IMR-90 (cell line): ENCODE measurements at regions not wholly inside any gene's neighbourhood (a gene's known extent, or its start where the extent isn't known, plus 50 kb on each side); places are given as distances from the start of the nearest gene placed in this dataset.

Experiments used
- ATAC-seq: fragments of 200-7000 bp; cut with Tn5 transposase; 2 replicates; pipeline ENCODE4 v1.9.1; 2020; ENCODE audit warnings: low read depth, mild to moderate bottlenecking, moderate library complexity
- BruUV-seq: library from RNA; stranded (reverse); fragments of 400-500 nt; replicated peaks from 2 replicates; lab custom pipeline; 2021; lab: Mats Ljungman, UMichigan
- CTCF ChIA-PET: fragments of 300-600 bp; formaldehyde crosslinking; extraction: SDS; loops from one replicate; lab custom pipeline; 2021; ENCODE audit warnings: antibody characterized with exemption; lab: Yijun Ruan, JAX
- POLR2A ChIA-PET: fragments of 300-600 bp; sonication (Branson Sonifier 250); formaldehyde crosslinking; loops from one replicate; lab custom pipeline; 2022; ENCODE audit warnings: antibody characterized with exemption; ENCODE audit not compliant: unreplicated experiment; lab: Charles Lee
- DNase-seq: peaks from one replicate; pipeline ENCODE4 v3.0.0; 2013
- H2AFZ ChIP-seq: replicated peaks from 2 replicates; pipeline ENCODE3; 2013; ENCODE audit warnings: low read length, mild to moderate bottlenecking; ENCODE audit not compliant: poor library complexity
- H2AK5ac ChIP-seq: 2 replicates; pipeline ENCODE4 v1.6.1; 2013; ENCODE audit warnings: low read depth, low read length, inconsistent platforms
- H2AK9ac ChIP-seq: replicated peaks from 2 replicates; pipeline ENCODE3; 2013; ENCODE audit warnings: mild to moderate bottlenecking, low read depth, low read length, moderate library complexity; ENCODE audit not compliant: poor library complexity
- H2BK120ac ChIP-seq: 2 replicates; pipeline ENCODE4 v1.6.1; 2013; ENCODE audit warnings: low read depth, low read length, inconsistent platforms
- H2BK15ac ChIP-seq: 3 replicates; pipeline ENCODE4 v1.6.1; 2013; ENCODE audit warnings: low read depth, low read length, inconsistent platforms
- H2BK20ac ChIP-seq: 2 replicates; pipeline ENCODE4 v1.6.1; 2013; ENCODE audit warnings: low read depth, mild to moderate bottlenecking, inconsistent platforms, low read length, moderate library complexity
- H2BK5ac ChIP-seq: 2 replicates; pipeline ENCODE4 v1.6.1; 2013; ENCODE audit warnings: mild to moderate bottlenecking, low read depth, low read length, inconsistent platforms; ENCODE audit not compliant: poor library complexity, severe bottlenecking
- H3K14ac ChIP-seq: replicated peaks from 2 replicates; pipeline ENCODE4 v1.6.1; 2013; ENCODE audit warnings: low read depth, low read length, inconsistent platforms
- H3K18ac ChIP-seq: 2 replicates; pipeline ENCODE4 v1.6.1; 2013; ENCODE audit warnings: low read depth, low read length, control low read depth
- H3K23ac ChIP-seq: 2 replicates; pipeline ENCODE4 v1.6.1; 2013; ENCODE audit warnings: low read depth, low read length, inconsistent platforms
- H3K27ac ChIP-seq: 2 replicates; pipeline ENCODE4 v1.5.1; 2013; ENCODE audit warnings: mild to moderate bottlenecking, control low read depth, low read length; ENCODE audit not compliant: insufficient read depth
- H3K27me3 ChIP-seq: 2 replicates; pipeline ENCODE4 v1.6.1; 2013; ENCODE audit warnings: low read length; ENCODE audit not compliant: control insufficient read depth, insufficient read depth
- H3K36me3 ChIP-seq: 2 replicates; pipeline ENCODE4 v1.6.1; 2013; ENCODE audit warnings: low read length, mixed read lengths; ENCODE audit not compliant: control insufficient read depth, insufficient read depth
- H3K4ac ChIP-seq: 2 replicates; pipeline ENCODE4 v1.6.1; 2013; ENCODE audit warnings: low read depth, low read length, inconsistent platforms
- H3K4me1 ChIP-seq: 2 replicates; pipeline ENCODE4 v1.6.1; 2013; ENCODE audit warnings: low read length, mixed read lengths; ENCODE audit not compliant: control insufficient read depth, insufficient read depth
- H3K4me2 ChIP-seq: 2 replicates; pipeline ENCODE4 v1.6.1; 2013; ENCODE audit warnings: low read depth, mild to moderate bottlenecking, control low read depth, low read length, moderate library complexity
- H3K4me3 ChIP-seq: 2 replicates; pipeline ENCODE4 v1.5.1; 2013; ENCODE audit warnings: low read depth, mild to moderate bottlenecking, control low read depth, low read length, moderate library complexity; ENCODE audit not compliant: insufficient read depth
- H3K56ac ChIP-seq: 2 replicates; pipeline ENCODE4 v1.6.1; 2013; ENCODE audit warnings: low read length, inconsistent platforms; ENCODE audit not compliant: insufficient read depth; ENCODE audit errors: extremely low read depth
- H3K79me1 ChIP-seq, 2 experiments: 2 replicates each; pipeline ENCODE4 v1.6.1; 2013; ENCODE audit warnings: low read length in 2 of 2, inconsistent platforms in 1 of 2, low read depth in 1 of 2
- H3K9ac ChIP-seq: 2 replicates; pipeline ENCODE4 v1.6.1; 2013; ENCODE audit warnings: low read depth, low read length, control low read depth
- H3K9me1 ChIP-seq: 2 replicates; pipeline ENCODE4 v1.6.1; 2013; ENCODE audit warnings: low read length, inconsistent platforms; ENCODE audit not compliant: insufficient read depth
- H3K9me3 ChIP-seq: 2 replicates; pipeline ENCODE4 v1.6.1; 2013; ENCODE audit warnings: low read length; ENCODE audit not compliant: control insufficient read depth, insufficient read depth
- H4K20me1 ChIP-seq: 2 replicates; pipeline ENCODE4 v1.6.1; 2013; ENCODE audit warnings: low read length, inconsistent platforms; ENCODE audit not compliant: insufficient read depth
- H4K5ac ChIP-seq: 2 replicates; pipeline ENCODE4 v1.6.1; 2013; ENCODE audit warnings: mild to moderate bottlenecking, low read depth, low read length, control low read depth
- H4K8ac ChIP-seq, 2 experiments: 2 replicates each; pipeline ENCODE4 v1.6.1; 2013; ENCODE audit warnings: low read depth in 2 of 2, low read length in 2 of 2, control low read depth in 1 of 2, inconsistent platforms in 1 of 2
- H4K91ac ChIP-seq: 2 replicates; pipeline ENCODE4 v1.6.1; 2013; ENCODE audit warnings: low read depth, low read length, inconsistent platforms; ENCODE audit not compliant: insufficient read depth
- BHLHE40 ChIP-seq: fragments of 150-350 bp; IDR thresholded peaks from 2 replicates; pipeline ENCODE4 v1.6.1; 2016; ENCODE audit warnings: mild to moderate bottlenecking, low read depth, low read length
- CEBPB ChIP-seq: IDR thresholded peaks from 2 replicates; pipeline ENCODE4 v1.6.1; 2012; ENCODE audit warnings: low read depth, low read length, improper control_type of control experiment
- CHD1 ChIP-seq: IDR thresholded peaks from 2 replicates; pipeline ENCODE4 v1.6.1; 2012; ENCODE audit warnings: low read depth, low read length, improper control_type of control experiment
- CTCF ChIP-seq: conservative IDR thresholded peaks from 2 replicates; pipeline ENCODE4 v1.5.1; 2012; ENCODE audit warnings: mild to moderate bottlenecking, low read depth, low read length, improper control_type of control experiment
- FOS ChIP-seq: fragments of 150-350 bp; IDR thresholded peaks from 2 replicates; pipeline ENCODE4 v1.6.1; 2016; ENCODE audit warnings: low read depth, low read length
- MAFK ChIP-seq: IDR thresholded peaks from 2 replicates; pipeline ENCODE4 v1.6.1; 2012; ENCODE audit warnings: low read depth, low read length, improper control_type of control experiment
- MAZ ChIP-seq: IDR thresholded peaks from 2 replicates; pipeline ENCODE4 v1.6.1; 2012; ENCODE audit warnings: low read depth, mild to moderate bottlenecking, low read length, improper control_type of control experiment, moderate library complexity, borderline replicate concordance
- MXI1 ChIP-seq: IDR thresholded peaks from 2 replicates; pipeline ENCODE4 v1.6.1; 2012; ENCODE audit warnings: low read depth, mild to moderate bottlenecking, low read length, moderate library complexity, borderline replicate concordance
- NFE2L2 ChIP-seq: fragments of 150-350 bp; IDR thresholded peaks from 2 replicates; pipeline ENCODE4 v1.6.1; 2016; ENCODE audit warnings: low read depth, mild to moderate bottlenecking, low read length
- POLR2A ChIP-seq: IDR thresholded peaks from 2 replicates; pipeline ENCODE4 v1.6.1; 2012; ENCODE audit warnings: mild to moderate bottlenecking, low read depth, low read length
- RAD21 ChIP-seq: IDR thresholded peaks from 2 replicates; pipeline ENCODE4 v1.6.1; 2012; ENCODE audit warnings: low read length, improper control_type of control experiment
- RCOR1 ChIP-seq: IDR thresholded peaks from 2 replicates; pipeline ENCODE4 v1.6.1; 2012; ENCODE audit warnings: mild to moderate bottlenecking, low read length, improper control_type of control experiment; ENCODE audit not compliant: insufficient replicate concordance
- RFX5 ChIP-seq: IDR thresholded peaks from 2 replicates; pipeline ENCODE4 v1.8.0; 2012; ENCODE audit warnings: low read depth, mild to moderate bottlenecking, low read length, moderate library complexity
- SMC3 ChIP-seq: fragments of 150-350 bp; IDR thresholded peaks from 2 replicates; pipeline ENCODE4 v1.6.1; 2016; ENCODE audit warnings: low read depth, mild to moderate bottlenecking, antibody characterized with exemption, low read length, moderate library complexity
- WGBS, 2 experiments: methylation state at CpG; one replicate each; pipeline versions ENCODE4 v1.1.5 to v1.1.7; 2013; ENCODE audit warnings: missing lambda C conversion rate in 2 of 2; ENCODE audit not compliant: insufficient read length in 1 of 2; ENCODE audit errors: extremely low coverage in 2 of 2; 5-methylcytosine and 5-hydroxymethylcytosine counted together
- dilution Hi-C: fragments of 300-500 bp; cut with HindIII; formaldehyde crosslinking; loops from one replicate; pipeline ENCODE4 v1.14.3; 2018; ENCODE audit warnings: low sequenced_read_pairs; ENCODE audit not compliant: unreplicated experiment
- in situ Hi-C: fragments of 300-500 bp; cut with MboI; formaldehyde crosslinking; loops from 3 replicates; pipeline ENCODE4 v1.14.3; 2019; ENCODE audit warnings: low sequenced_read_pairs, inconsistent platforms, mixed read lengths
- intact Hi-C: fragments of 100-400 bp; cut with micrococcal nuclease; formaldehyde crosslinking; loops from 2 replicates; pipeline ENCODE4 v1.10.0; 2022
- TF ChIP-seq, protein P1 (sequence below): fragments of 150-350 bp; IDR thresholded peaks from 2 replicates; pipeline ENCODE4 v1.6.1; 2016; ENCODE audit warnings: low read depth, mild to moderate bottlenecking, low read length, moderate library complexity, borderline replicate concordance
- TF ChIP-seq, protein P2 (sequence below): fragments of 150-350 bp; IDR thresholded peaks from 2 replicates; pipeline ENCODE4 v1.6.1; 2017; ENCODE audit warnings: mild to moderate bottlenecking, antibody characterized with exemption, low read length, low read depth

GRCh38 chr6:67064323-67064722 is 1357.3 kb upstream of the EYS start:
- H3K36me3 ChIP-seq, result no peaks in the 10 kb centered on the region
- no peak overlapping the region for H3K18ac ChIP-seq
- DNase-seq (no peak), ATAC-seq (no peak)
- no peak overlapping the region for H3K9ac ChIP-seq
- H2BK15ac ChIP-seq, result no peak overlapping the region
- dilution Hi-C loops (no loop called here), intact Hi-C loops (no loop called here), in situ Hi-C loops (no loop called here)
- no peak overlapping the region for H2AK5ac ChIP-seq
- H4K8ac ChIP-seq, result no peak overlapping the region
- H3K4me2 ChIP-seq, result no peak overlapping the region
- TF ChIP-seq CEBPB (no peak), MAZ (no peak), BHLHE40 (no peak), MXI1 (no peak), RFX5 (no peak), POLR2A (no peak), SMC3 (no peak), CTCF (no peak), RCOR1 (no peak), RAD21 (no peak), NFE2L2 (no peak), FOS (no peak), CHD1 (no peak), MAFK (no peak)
- TF ChIP-seq, protein P1, sequence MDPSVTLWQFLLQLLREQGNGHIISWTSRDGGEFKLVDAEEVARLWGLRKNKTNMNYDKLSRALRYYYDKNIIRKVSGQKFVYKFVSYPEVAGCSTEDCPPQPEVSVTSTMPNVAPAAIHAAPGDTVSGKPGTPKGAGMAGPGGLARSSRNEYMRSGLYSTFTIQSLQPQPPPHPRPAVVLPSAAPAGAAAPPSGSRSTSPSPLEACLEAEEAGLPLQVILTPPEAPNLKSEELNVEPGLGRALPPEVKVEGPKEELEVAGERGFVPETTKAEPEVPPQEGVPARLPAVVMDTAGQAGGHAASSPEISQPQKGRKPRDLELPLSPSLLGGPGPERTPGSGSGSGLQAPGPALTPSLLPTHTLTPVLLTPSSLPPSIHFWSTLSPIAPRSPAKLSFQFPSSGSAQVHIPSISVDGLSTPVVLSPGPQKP, result no peak
- TF ChIP-seq, protein P2, sequence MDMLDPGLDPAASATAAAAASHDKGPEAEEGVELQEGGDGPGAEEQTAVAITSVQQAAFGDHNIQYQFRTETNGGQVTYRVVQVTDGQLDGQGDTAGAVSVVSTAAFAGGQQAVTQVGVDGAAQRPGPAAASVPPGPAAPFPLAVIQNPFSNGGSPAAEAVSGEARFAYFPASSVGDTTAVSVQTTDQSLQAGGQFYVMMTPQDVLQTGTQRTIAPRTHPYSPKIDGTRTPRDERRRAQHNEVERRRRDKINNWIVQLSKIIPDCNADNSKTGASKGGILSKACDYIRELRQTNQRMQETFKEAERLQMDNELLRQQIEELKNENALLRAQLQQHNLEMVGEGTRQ, result no peak
- H2BK20ac ChIP-seq, result no peak overlapping the region
- H3K27me3 ChIP-seq, result no peaks in the 10 kb centered on the region
- WGBS, 2 experiments, result no CpG with 5 or more reads among the region's 1 CpG
- H3K4ac ChIP-seq, result no peak overlapping the region
- no peak overlapping the region for H4K5ac ChIP-seq
- H3K56ac ChIP-seq, result no peak overlapping the region
- no peak overlapping the region for H3K14ac ChIP-seq
- H3K27ac ChIP-seq, result no peak overlapping the region
- H3K4me1 ChIP-seq, result no peaks in the 10 kb centered on the region
- no peaks in the 10 kb centered on the region for H3K79me1 ChIP-seq
- H3K9me1 ChIP-seq, result no peaks in the 10 kb centered on the region
- no peak overlapping the region for H2BK120ac ChIP-seq
- H2BK5ac ChIP-seq, result no peak overlapping the region
- no peak overlapping the region for H2AK9ac ChIP-seq
- CTCF ChIA-PET, result no interaction called here
- no peak overlapping the region for H3K4me3 ChIP-seq
- POLR2A ChIA-PET, result no interaction called here
- no peak overlapping the region for H4K91ac ChIP-seq
- no peak overlapping the region for H3K23ac ChIP-seq
- no peak overlapping the region for H2AFZ ChIP-seq
- no peaks in the 10 kb centered on the region for H3K9me3 ChIP-seq
- no TSS peak for BruUV-seq
- no peaks in the 10 kb centered on the region for H4K20me1 ChIP-seq
